OCI-LY1 (cell line): ENCODE measurements at regions not wholly inside any gene's neighbourhood (a gene's known extent, or its start where the extent isn't known, plus 50 kb on each side); places are given as distances from the start of the nearest gene placed in this dataset.

Experiments
- H2AFZ ChIP-seq: fragments of 200-600 bp; sonication (generic), shearing (Covaris generic); 2 replicates; pipeline ENCODE4 v1.6.0; 2014; ENCODE audit warnings: antibody characterized with exemption, mild to moderate bottlenecking, low read length
- H3F3A ChIP-seq: fragments of 200-600 bp; sonication (generic), shearing (Covaris generic); 2 replicates; pipeline ENCODE4 v1.6.0; 2014; ENCODE audit warnings: mild to moderate bottlenecking, antibody characterized with exemption, low read length, moderate library complexity; ENCODE audit not compliant: insufficient read depth
- H3K27ac ChIP-seq: fragments of 200-600 bp; sonication (generic); 2 replicates; pipeline ENCODE4 v1.5.1; 2014; ENCODE audit warnings: low read length, mixed run types, mild to moderate bottlenecking, low read depth; ENCODE audit not compliant: poor library complexity, severe bottlenecking
- H3K27me3 ChIP-seq: fragments of 200-600 bp; sonication (generic); 2 replicates; pipeline ENCODE4 v1.6.0; 2014; ENCODE audit warnings: antibody characterized with exemption, mild to moderate bottlenecking, low read length, moderate library complexity; ENCODE audit not compliant: insufficient read depth
- H3K36me3 ChIP-seq: fragments of 200-600 bp; sonication (generic); 2 replicates; pipeline ENCODE4 v1.6.1; 2014; ENCODE audit warnings: mild to moderate bottlenecking, antibody characterized with exemption, low read length, moderate library complexity, mixed read lengths; ENCODE audit not compliant: insufficient read depth
- H3K4me1 ChIP-seq: fragments of 200-600 bp; sonication (generic); 2 replicates; pipeline ENCODE4 v1.5.1; 2014; ENCODE audit warnings: mild to moderate bottlenecking, low read length, moderate library complexity; ENCODE audit not compliant: insufficient read depth, severe bottlenecking
- H3K4me2 ChIP-seq: fragments of 200-600 bp; sonication (generic), shearing (Covaris generic); 2 replicates; pipeline ENCODE4 v1.6.1; 2014; ENCODE audit warnings: low read length
- H3K4me3 ChIP-seq: fragments of 200-600 bp; sonication (generic); 2 replicates; pipeline ENCODE4 v1.5.1; 2014; ENCODE audit warnings: low read length, low read depth, mild to moderate bottlenecking, mixed read lengths; ENCODE audit not compliant: poor library complexity, severe bottlenecking
- H3K79me2 ChIP-seq: fragments of 200-600 bp; shearing (Covaris generic); 2 replicates; pipeline ENCODE4 v1.6.1; 2016; ENCODE audit warnings: mixed run types, low read length, mixed read lengths; ENCODE audit not compliant: insufficient read depth
- H3K9ac ChIP-seq: fragments of 200-600 bp; sonication (generic), shearing (Covaris generic); 2 replicates; pipeline ENCODE4 v1.6.1; 2014; ENCODE audit warnings: mild to moderate bottlenecking, low read length, mixed read lengths
- H3K9me2 ChIP-seq: fragments of 200-600 bp; sonication (generic), shearing (Covaris generic); 2 replicates; pipeline ENCODE4 v1.6.1; 2014; ENCODE audit warnings: low read depth, mild to moderate bottlenecking, low read length, mixed read lengths
- H3K9me3 ChIP-seq: fragments of 200-600 bp; shearing (Covaris generic); 2 replicates; pipeline ENCODE4 v1.6.1; 2014; ENCODE audit warnings: low read length, mixed read lengths
- H4K20me1 ChIP-seq: fragments of 200-600 bp; sonication (generic), shearing (Covaris generic); 2 replicates; pipeline ENCODE4 v1.6.0; 2016; ENCODE audit warnings: mild to moderate bottlenecking, low read length; ENCODE audit not compliant: insufficient read depth
- EZH2 ChIP-seq: fragments of 200-600 bp; sonication (generic), shearing (Covaris generic); IDR thresholded peaks from 2 replicates; pipeline ENCODE4 v1.8.0; 2017; ENCODE audit warnings: borderline replicate concordance, mixed run types, mild to moderate bottlenecking, antibody characterized with exemption, low read length, moderate library complexity, mixed read lengths
- TF ChIP-seq, protein P1 (sequence below): fragments of 200-600 bp; sonication (generic), shearing (Covaris generic); IDR thresholded peaks from 2 replicates; pipeline ENCODE4 v1.5.1; 2017; ENCODE audit warnings: mild to moderate bottlenecking, antibody characterized with exemption, low read length, moderate library complexity, mixed read lengths

- Histone ChIP-seq H3K9me2 (no peaks in the 10 kb centered on the region), H3K27me3 (no peaks in the 10 kb centered on the region), H3K4me2 (no peak overlapping the region), H3F3A (no peaks in the 10 kb centered on the region), H3K79me2 (no peaks in the 10 kb centered on the region), H3K9me3 (no peaks in the 10 kb centered on the region), H3K36me3 (no peaks in the 10 kb centered on the region), H3K4me3 (no peak overlapping the region), H2AFZ (no peak overlapping the region), H3K9ac (no peak overlapping the region), H3K27ac (no peak overlapping the region), H3K4me1 (no peaks in the 10 kb centered on the region), H4K20me1 (no peaks in the 10 kb centered on the region)
- TF ChIP-seq EZH2: no peak
- TF ChIP-seq, protein P1, sequence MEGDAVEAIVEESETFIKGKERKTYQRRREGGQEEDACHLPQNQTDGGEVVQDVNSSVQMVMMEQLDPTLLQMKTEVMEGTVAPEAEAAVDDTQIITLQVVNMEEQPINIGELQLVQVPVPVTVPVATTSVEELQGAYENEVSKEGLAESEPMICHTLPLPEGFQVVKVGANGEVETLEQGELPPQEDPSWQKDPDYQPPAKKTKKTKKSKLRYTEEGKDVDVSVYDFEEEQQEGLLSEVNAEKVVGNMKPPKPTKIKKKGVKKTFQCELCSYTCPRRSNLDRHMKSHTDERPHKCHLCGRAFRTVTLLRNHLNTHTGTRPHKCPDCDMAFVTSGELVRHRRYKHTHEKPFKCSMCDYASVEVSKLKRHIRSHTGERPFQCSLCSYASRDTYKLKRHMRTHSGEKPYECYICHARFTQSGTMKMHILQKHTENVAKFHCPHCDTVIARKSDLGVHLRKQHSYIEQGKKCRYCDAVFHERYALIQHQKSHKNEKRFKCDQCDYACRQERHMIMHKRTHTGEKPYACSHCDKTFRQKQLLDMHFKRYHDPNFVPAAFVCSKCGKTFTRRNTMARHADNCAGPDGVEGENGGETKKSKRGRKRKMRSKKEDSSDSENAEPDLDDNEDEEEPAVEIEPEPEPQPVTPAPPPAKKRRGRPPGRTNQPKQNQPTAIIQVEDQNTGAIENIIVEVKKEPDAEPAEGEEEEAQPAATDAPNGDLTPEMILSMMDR: no peak
Observed at GRCh38 chr11:22079133-22079872, 113.6 kb upstream of the ANO5 start.

- H3K4me3 ChIP-seq: no peak overlapping the region
- no peak overlapping the region for H3K9ac ChIP-seq
Observed at GRCh38 chr11:22082178-22082577, 110.7 kb upstream of the ANO5 start.

DNA sequence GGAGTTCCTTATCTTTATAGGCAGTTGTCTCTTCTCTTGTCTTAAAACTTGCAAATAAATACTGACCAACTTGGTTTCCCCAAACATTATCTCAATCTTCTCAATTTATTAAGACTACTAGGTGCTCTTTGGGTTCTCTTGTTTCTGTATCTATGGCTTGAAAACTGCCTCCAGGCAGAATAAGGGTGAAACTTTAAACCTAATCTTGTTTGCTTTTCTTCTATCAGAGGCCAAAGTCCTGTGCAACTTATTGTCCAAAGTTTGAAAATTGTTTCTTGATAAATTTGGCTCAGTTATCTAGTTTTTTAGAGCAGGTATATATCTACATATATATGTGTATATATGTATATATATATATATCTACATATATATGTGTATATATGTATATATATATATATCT lies 110.1 kb upstream of the ANO5 start:
- H2AFZ ChIP-seq: no peak overlapping the region

More at GRCh38 chr11:22082178-22082577, 110.7 kb upstream of the ANO5 start:
- no peaks in the 10 kb centered on the region for H3K9me3 ChIP-seq
- H3K4me1 ChIP-seq: no peaks in the 10 kb centered on the region
- no peak overlapping the region for H2AFZ ChIP-seq
- no peaks in the 10 kb centered on the region for H3K36me3 ChIP-seq
- H3K4me2 ChIP-seq: no peak overlapping the region
- TF ChIP-seq, protein P1: no peak
- no peak for TF ChIP-seq EZH2
- no peaks in the 10 kb centered on the region for H3F3A ChIP-seq
- no peaks in the 10 kb centered on the region for H3K27me3 ChIP-seq
- H3K79me2 ChIP-seq: no peaks in the 10 kb centered on the region
- no peaks in the 10 kb centered on the region for H3K9me2 ChIP-seq
- no peaks in the 10 kb centered on the region for H4K20me1 ChIP-seq
- H3K27ac ChIP-seq: no peak overlapping the region

More for the DNA sequence above, 110.1 kb upstream of the ANO5 start:
- no peaks in the 10 kb centered on the region for H3K36me3 ChIP-seq
- no peaks in the 10 kb centered on the region for H3K27me3 ChIP-seq
- no peak overlapping the region for H3K4me3 ChIP-seq
- no peak overlapping the region for H3K9ac ChIP-seq
- no peaks in the 10 kb centered on the region for H3K9me2 ChIP-seq
- no peaks in the 10 kb centered on the region for H4K20me1 ChIP-seq
- H3K79me2 ChIP-seq: no peaks in the 10 kb centered on the region
- no peak for TF ChIP-seq EZH2
- TF ChIP-seq, protein P1: no peak
- H3K4me1 ChIP-seq: no peaks in the 10 kb centered on the region
- H3K9me3 ChIP-seq: no peaks in the 10 kb centered on the region
- no peak overlapping the region for H3K4me2 ChIP-seq
- H3F3A ChIP-seq: no peaks in the 10 kb centered on the region
- H3K27ac ChIP-seq: no peak overlapping the region
